H1 (cell line): ENCODE measurements at regions not wholly inside any gene's neighbourhood (a gene's known extent, or its start where the extent isn't known, plus 50 kb on each side); places are given as distances from the start of the nearest gene placed in this dataset.

Source experiments
- CTCF ChIA-PET: fragments of 300-600 bp; sonication (Branson Sonifier 250); formaldehyde crosslinking; loops from one replicate; lab custom pipeline; 2021; ENCODE audit not compliant: partially characterized antibody; lab: Charles Lee
- POLR2A ChIA-PET: fragments of 300-600 bp; sonication (Branson Sonifier 250); formaldehyde crosslinking; loops from one replicate; lab custom pipeline; 2021; ENCODE audit warnings: inconsistent platforms; ENCODE audit not compliant: partially characterized antibody; lab: Charles Lee
- DNase-seq, 2 experiments: peaks; one replicate each; pipeline versions ENCODE4 v3.0.0 to v3.0.0-alpha.2; 2010 to 2022; ENCODE audit warnings: low spot score in 2 of 2, low read depth in 1 of 2, mixed read lengths in 1 of 2
- FAIRE-seq: peaks from 2 replicates; lab custom pipeline; 2011; peaks lifted over from hg19 to GRCh38; lab: Jason Lieb, UNC
- H2AFZ ChIP-seq: 2 replicates; pipeline ENCODE4 v1.8.1; 2012; ENCODE audit warnings: low read length, inconsistent platforms
- H2AK5ac ChIP-seq: 2 replicates; pipeline ENCODE4 v1.6.1; 2013; ENCODE audit warnings: low read depth, low read length
- H2BK120ac ChIP-seq: replicated peaks from 2 replicates; pipeline ENCODE3; 2013; ENCODE audit warnings: low read depth, low read length, inconsistent platforms
- H2BK12ac ChIP-seq: 2 replicates; pipeline ENCODE4 v1.6.1; 2013; ENCODE audit warnings: low read depth, low read length
- H2BK15ac ChIP-seq: 2 replicates; pipeline ENCODE4 v1.6.1; 2013; ENCODE audit warnings: low read length
- H2BK20ac ChIP-seq: 2 replicates; pipeline ENCODE4 v1.6.1; 2013; ENCODE audit warnings: low read length
- H2BK5ac ChIP-seq: 2 replicates; pipeline ENCODE4 v1.6.1; 2013; ENCODE audit warnings: low read depth, low read length
- H3K14ac ChIP-seq: 2 replicates; pipeline ENCODE4 v1.6.1; 2013; ENCODE audit warnings: inconsistent platforms; ENCODE audit not compliant: insufficient read length
- H3K18ac ChIP-seq: 2 replicates; pipeline ENCODE4 v1.6.1; 2013; ENCODE audit warnings: low read length; ENCODE audit errors: extremely low read depth
- H3K23ac ChIP-seq: 2 replicates; pipeline ENCODE4 v1.6.1; 2013; ENCODE audit warnings: inconsistent platforms; ENCODE audit not compliant: insufficient read length
- H3K23me2 ChIP-seq: 2 replicates; pipeline ENCODE4 v1.6.1; 2013; ENCODE audit warnings: low read depth, low read length
- H3K27ac ChIP-seq: 2 replicates; pipeline ENCODE4 v1.6.1; 2011; ENCODE audit warnings: low read depth, low read length, inconsistent platforms
- H3K27me3 ChIP-seq, 4 experiments: replicated peaks in 1 of 4; 1 replicate in 1 of 4; 2 replicates in 3 of 4; pipeline versions ENCODE4 v1.6.1 to v1.8.1; 2011 to 2013; ENCODE audit warnings: low read length in 3 of 4, mild to moderate bottlenecking in 3 of 4, inconsistent platforms in 2 of 4, mixed read lengths in 2 of 4, moderate library complexity in 1 of 4; ENCODE audit not compliant: control insufficient read depth in 3 of 4, insufficient read depth in 3 of 4; ENCODE audit errors: extremely low read depth in 1 of 4
- H3K36me3 ChIP-seq, 4 experiments: 2 replicates each; pipeline versions ENCODE4 v1.6.1 to v1.8.1; 2011 to 2013; ENCODE audit warnings: mild to moderate bottlenecking in 4 of 4, low read length in 3 of 4, moderate library complexity in 2 of 4, control low read depth in 1 of 4, inconsistent platforms in 1 of 4; ENCODE audit not compliant: insufficient read depth in 4 of 4, control insufficient read depth in 2 of 4
- H3K4ac ChIP-seq: replicated peaks from 2 replicates; pipeline ENCODE3; 2013; ENCODE audit warnings: low read length, low read depth, mixed read lengths, inconsistent platforms; ENCODE audit not compliant: insufficient read length
- H3K4me1 ChIP-seq, 4 experiments: replicated peaks in 1 of 4; 1 replicate in 1 of 4; 2 replicates in 3 of 4; pipeline versions ENCODE4 v1.6.1 to v1.8.1; 2011 to 2013; ENCODE audit warnings: low read length in 3 of 4, inconsistent platforms in 2 of 4, mixed read lengths in 1 of 4; ENCODE audit not compliant: insufficient read depth in 4 of 4, control insufficient read depth in 3 of 4
- H3K4me2 ChIP-seq, 2 experiments: 2 replicates each; pipeline versions ENCODE4 v1.6.1 to v1.8.1; 2011 to 2013; ENCODE audit warnings: low read depth in 2 of 2, low read length in 2 of 2, control low read depth in 1 of 2, inconsistent platforms in 1 of 2, mild to moderate bottlenecking in 1 of 2; ENCODE audit not compliant: insufficient read depth in 1 of 2
- H3K4me3 ChIP-seq, 4 experiments: fragments of 200-600, 300-600 bp in 1 of 4; sonication (generic), shearing (Covaris generic), sonication (Bioruptor Twin) in 1 of 4; 2 replicates each; pipeline versions ENCODE4 v1.5.1 to v1.8.1; 2011 to 2016; ENCODE audit warnings: low read length in 4 of 4, low read depth in 3 of 4, control low read depth in 2 of 4, inconsistent platforms in 2 of 4, mild to moderate bottlenecking in 2 of 4, mixed read lengths in 1 of 4, moderate library complexity in 1 of 4; ENCODE audit not compliant: insufficient read depth in 2 of 4; ENCODE audit errors: extremely low read depth in 1 of 4
- H3K56ac ChIP-seq: replicated peaks from 2 replicates; pipeline ENCODE3; 2013; ENCODE audit warnings: low read depth, mild to moderate bottlenecking, mixed read lengths, low read length, inconsistent platforms; ENCODE audit not compliant: insufficient read length
- H3K79me1 ChIP-seq: 2 replicates; pipeline ENCODE4 v1.6.1; 2013; ENCODE audit warnings: low read depth, low read length, control low read depth
- H3K79me2 ChIP-seq, 2 experiments: 2 replicates each; pipeline versions ENCODE4 v1.6.1 to v1.8.1; 2012 to 2013; ENCODE audit warnings: low read length in 2 of 2, mild to moderate bottlenecking in 2 of 2, inconsistent platforms in 1 of 2; ENCODE audit not compliant: insufficient read depth in 2 of 2, control insufficient read depth in 1 of 2
- H3K9ac ChIP-seq, 4 experiments: replicated peaks in 1 of 4; 1 replicate in 1 of 4; 2 replicates in 3 of 4; pipeline versions ENCODE4 v1.6.1 to v1.8.1; 2011 to 2013; ENCODE audit warnings: low read depth in 3 of 4, low read length in 3 of 4, control low read depth in 2 of 4, mild to moderate bottlenecking in 2 of 4, moderate library complexity in 2 of 4, inconsistent platforms in 1 of 4; ENCODE audit errors: extremely low read depth in 1 of 4
- H3K9me3 ChIP-seq, 2 experiments: 2 replicates each; pipeline versions ENCODE4 v1.6.1 to v1.8.1; 2012 to 2013; ENCODE audit warnings: mild to moderate bottlenecking in 2 of 2, moderate library complexity in 2 of 2, control low read depth in 1 of 2, inconsistent platforms in 1 of 2, low read depth in 1 of 2, low read length in 1 of 2, mixed read lengths in 1 of 2; ENCODE audit not compliant: insufficient read depth in 2 of 2
- H4K20me1 ChIP-seq, 2 experiments: replicated peaks in 1 of 2; 2 replicates each; pipeline versions ENCODE3 to v1.8.1; 2011 to 2013; ENCODE audit warnings: inconsistent platforms in 2 of 2, low read length in 2 of 2, mild to moderate bottlenecking in 1 of 2; ENCODE audit not compliant: insufficient read depth in 2 of 2, control insufficient read depth in 1 of 2
- H4K5ac ChIP-seq: 2 replicates; pipeline ENCODE4 v1.6.1; 2013; ENCODE audit warnings: low read length, low read depth, mixed read lengths, inconsistent platforms; ENCODE audit not compliant: insufficient read length
- H4K8ac ChIP-seq: 2 replicates; pipeline ENCODE4 v1.8.0; 2013; ENCODE audit warnings: mild to moderate bottlenecking, moderate library complexity, low read length, inconsistent platforms; ENCODE audit not compliant: insufficient read depth; ENCODE audit errors: extremely low read depth
- H4K91ac ChIP-seq: replicated peaks from 2 replicates; pipeline ENCODE3; 2013; ENCODE audit warnings: low read length, mixed read lengths, inconsistent platforms; ENCODE audit not compliant: insufficient read length
- CHD2 ChIP-seq: IDR thresholded peaks from 2 replicates; pipeline ENCODE4 v1.6.1; 2012; ENCODE audit warnings: low read length, improper control_type of control experiment
- CREB1 ChIP-seq: IDR thresholded peaks from 2 replicates; pipeline ENCODE4 v1.6.1; 2012; ENCODE audit warnings: inconsistent platforms
- CTBP2 ChIP-seq: IDR thresholded peaks from 2 replicates; pipeline ENCODE4 v1.7.0; 2011; ENCODE audit warnings: borderline replicate concordance, mild to moderate bottlenecking, moderate library complexity, mixed read lengths, low read length; ENCODE audit not compliant: insufficient read depth, insufficient read length
- POU5F1 ChIP-seq: IDR thresholded peaks from 2 replicates; pipeline ENCODE4 v1.6.1; 2011; ENCODE audit warnings: low read depth, mild to moderate bottlenecking, low read length, moderate library complexity
- WGBS, 2 experiments: shearing (Covaris generic) in 1 of 2; methylation state at CpG; one replicate each; pipeline versions ENCODE4 v1.1.6 to v1.1.7; 2013 to 2015; ENCODE audit warnings: low lambda C conversion rate in 2 of 2, mixed read lengths in 2 of 2, inconsistent platforms in 1 of 2, low coverage in 1 of 2, missing lambda C conversion rate in 1 of 2; ENCODE audit not compliant: insufficient replicate concordance in 2 of 2, insufficient coverage in 1 of 2, insufficient read length in 1 of 2; ENCODE audit errors: extremely low coverage in 1 of 2, missing lambda C conversion rate in 1 of 2; 5-methylcytosine and 5-hydroxymethylcytosine counted together

DNA sequence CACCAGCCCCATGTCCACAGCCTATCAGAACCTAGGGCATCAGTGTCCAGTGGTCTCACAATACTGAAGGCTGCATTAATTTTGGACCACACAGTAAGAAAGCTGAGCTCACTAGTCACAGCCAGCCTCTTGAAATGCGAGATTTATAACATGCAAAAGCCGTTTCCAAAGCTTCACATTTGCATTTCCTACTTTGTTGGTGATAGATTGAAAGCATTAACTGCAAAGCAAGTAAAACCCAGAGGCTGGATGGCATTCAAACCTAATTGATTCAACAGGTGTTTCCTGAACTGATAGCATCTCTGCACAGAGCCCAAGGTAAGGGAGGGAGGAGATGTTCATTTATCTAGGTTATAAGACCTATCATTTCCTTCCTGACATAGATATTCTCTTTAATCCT lies 410.1 kb downstream of the OMA1 start:
- H3K79me1 ChIP-seq: no peaks in the 10 kb centered on the region
- no peak overlapping the region for H2AK5ac ChIP-seq
- H3K14ac ChIP-seq: no peak overlapping the region
- no peak overlapping the region for H3K9ac ChIP-seq
- no peak overlapping the region for H2BK15ac ChIP-seq
- no peak overlapping the region for H2BK120ac ChIP-seq
- no peak overlapping the region for H4K5ac ChIP-seq
- H3K23ac ChIP-seq: no peak overlapping the region
- H3K23me2 ChIP-seq: peaks cover 5% of the 10 kb centered on the region; the same call in 1 of the 2 replicates
- peak overlapping the region in 1 of 2 experiments; percentile 9; a peak in 1 of 4 replicates for H3K4me2 ChIP-seq
- CTCF ChIA-PET: interaction anchor here (6.9 kb wide), 1 partner anchor 19 kb away, joined by 50 read pairs; no protein-coding TSS in a partner anchor
- H3K56ac ChIP-seq: no peak overlapping the region
- TF ChIP-seq CTBP2: no peak
- no peak for TF ChIP-seq CHD2
- no peak for TF ChIP-seq POU5F1
- TF ChIP-seq CREB1: no peak
- no peak overlapping the region for H4K91ac ChIP-seq
- peaks cover 0 to 8% (median 7%) of the 10 kb centered on the region in 4 experiments; a peak in 4 of 7 replicates for H3K4me1 ChIP-seq
- H3K18ac ChIP-seq: no peak overlapping the region
- no peak overlapping the region for H2AFZ ChIP-seq
- H3K79me2 ChIP-seq: no peaks in the 10 kb centered on the region; a peak in 1 of 4 replicates
- DNase-seq: no peak
- H2BK5ac ChIP-seq: no peak overlapping the region
- POLR2A ChIA-PET: no interaction called here
- no peak overlapping the region for H2BK20ac ChIP-seq
- 75% methylated on average over 2 of the region's 2 CpGs; no CpG with 5 or more reads in 1 of the 2 experiments for WGBS, 2 experiments
- H3K27me3 ChIP-seq: no peaks in the 10 kb centered on the region
- no peak overlapping the region for H2BK12ac ChIP-seq
- H3K27ac ChIP-seq: no peak overlapping the region
- no peak overlapping the region for H3K4me3 ChIP-seq
- H4K8ac ChIP-seq: no peak overlapping the region
- H3K9me3 ChIP-seq: peaks cover 0 to 3% of the 10 kb centered on the region in 2 experiments; a peak in 2 of 4 replicates
- H4K20me1 ChIP-seq: no peaks in the 10 kb centered on the region
- no peak for FAIRE-seq
- no peaks in the 10 kb centered on the region; a peak in 1 of 8 replicates for H3K36me3 ChIP-seq
- H3K4ac ChIP-seq: no peak overlapping the region
